HG02884 (cell line): ENCODE measurements at regions not wholly inside any gene's neighbourhood (a gene's known extent, or its start where the extent isn't known, plus 50 kb on each side); places are given as distances from the start of the nearest gene placed in this dataset.
"Not testable (repeated sequence)": the region's sequence is repeated elsewhere in the genome, so short reads cannot be mapped to it uniquely, and the experiment has no call there.

Experiments
- ATAC-seq: cut with Tn5 transposase; IDR thresholded peaks from one replicate; pipeline ENCODE4 v1.9.1; 2021; ENCODE audit warnings: mild to moderate bottlenecking, moderate library complexity; ENCODE audit not compliant: unreplicated experiment

GRCh38 chr3:152209776-152210175 lies 59.0 kb upstream of the MBNL1 start:
- no peak for ATAC-seq

- ATAC-seq = no peak
Measured at GRCh38 chr3:152210697-152211096, 58.0 kb upstream of the MBNL1 start.

DNA sequence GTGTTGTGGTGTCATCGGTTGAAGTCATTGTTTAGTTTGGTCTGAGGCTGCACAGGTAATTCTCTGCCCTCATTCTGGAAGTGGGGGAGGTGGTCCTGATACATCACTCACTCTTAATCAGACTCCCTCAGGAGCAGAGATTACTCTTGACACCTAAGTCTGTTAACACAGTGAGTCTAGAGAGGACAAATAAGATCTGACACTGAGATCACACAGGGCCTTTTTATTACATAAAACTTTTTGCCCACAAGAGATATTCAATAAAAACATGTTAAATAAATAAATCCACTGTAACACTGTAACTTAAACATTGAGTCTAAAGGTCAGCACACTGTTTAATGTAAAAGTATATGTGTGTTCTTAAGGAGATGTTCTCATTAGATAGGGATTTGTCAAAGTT lies 57.1 kb upstream of the MBNL1 start:
- no peak for ATAC-seq

GRCh38 chr3:152213203-152213602 lies 55.5 kb upstream of the MBNL1 start:
- ATAC-seq = no peak

DNA sequence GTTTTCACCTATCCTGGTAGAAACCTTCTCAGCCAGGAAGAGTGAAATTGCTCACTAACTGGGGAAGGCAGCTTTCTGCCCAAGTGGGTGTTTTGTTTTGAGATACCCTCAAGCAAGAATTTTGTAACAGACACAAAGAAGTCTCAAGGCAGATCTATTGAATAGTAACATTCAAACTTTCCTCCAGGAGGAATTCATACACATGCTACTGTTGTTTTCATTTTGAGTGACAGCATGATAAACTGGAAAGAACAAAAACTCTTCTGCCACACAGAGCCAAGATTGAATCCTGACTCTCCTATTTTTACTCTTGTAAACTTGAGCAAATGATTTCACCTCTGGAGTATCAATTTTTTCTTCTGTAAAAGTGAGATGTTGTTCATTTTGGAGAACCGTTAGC lies 54.8 kb upstream of the MBNL1 start:
- no peak for ATAC-seq

GRCh38 chr3:152216960-152217865 lies 51.5 kb upstream of the MBNL1 start:
- not testable (repeated sequence) for ATAC-seq

GRCh38 chr3:152218602-152219001 lies 50.1 kb upstream of the MBNL1 start:
- ATAC-seq = no peak
